Mesodermal cell (in vitro differentiated cells): ENCODE measurements at regions not wholly inside any gene's neighbourhood (a gene's known extent, or its start where the extent isn't known, plus 50 kb on each side); places are given as distances from the start of the nearest gene placed in this dataset.
"Not testable (repeated sequence)": the region's sequence is repeated elsewhere in the genome, so short reads cannot be mapped to it uniquely, and the experiment has no call there.

ENCODE experiments used
- H3K27ac ChIP-seq: 2 replicates; pipeline ENCODE4 v1.7.0; 2013; ENCODE audit warnings: mild to moderate bottlenecking, low read depth, low read length, moderate library complexity; ENCODE audit not compliant: severe bottlenecking
- H3K36me3 ChIP-seq: 2 replicates; pipeline ENCODE4 v1.7.1; 2013; ENCODE audit warnings: mild to moderate bottlenecking, low read length, moderate library complexity; ENCODE audit not compliant: control insufficient read depth, insufficient read depth
- H3K4me1 ChIP-seq: one replicate; pipeline ENCODE4 v1.7.1; 2013; ENCODE audit warnings: mild to moderate bottlenecking, low read length; ENCODE audit not compliant: insufficient read depth, control insufficient read depth, poor library complexity, severe bottlenecking
- H3K4me3 ChIP-seq: 2 replicates; pipeline ENCODE4 v1.7.0; 2013; ENCODE audit warnings: low read length, control low read depth, mild to moderate bottlenecking; ENCODE audit not compliant: insufficient read depth, poor library complexity, severe bottlenecking; ENCODE audit errors: extremely low read depth
- H3K9me3 ChIP-seq: 2 replicates; pipeline ENCODE4 v1.7.1; 2013; ENCODE audit warnings: mild to moderate bottlenecking, low read length, moderate library complexity; ENCODE audit not compliant: control insufficient read depth
- WGBS, 2 experiments: methylation state at CpG; one replicate each; pipeline ENCODE4 v1.1.5; 2013; ENCODE audit warnings: missing lambda C conversion rate in 2 of 2; ENCODE audit not compliant: insufficient coverage in 2 of 2; 5-methylcytosine and 5-hydroxymethylcytosine counted together

GRCh38 chr7:91421018-91421417 is 156.8 kb downstream of the FZD1 start:
- Histone ChIP-seq H3K36me3 (no peaks in the 10 kb centered on the region), H3K27ac (no peak overlapping the region), H3K9me3 (no peaks in the 10 kb centered on the region), H3K4me3 (no peak overlapping the region), H3K4me1 (no peaks in the 10 kb centered on the region)
- WGBS, 2 experiments: 66 to 72% methylated on average over 5 of the region's 7 CpGs

DNA sequence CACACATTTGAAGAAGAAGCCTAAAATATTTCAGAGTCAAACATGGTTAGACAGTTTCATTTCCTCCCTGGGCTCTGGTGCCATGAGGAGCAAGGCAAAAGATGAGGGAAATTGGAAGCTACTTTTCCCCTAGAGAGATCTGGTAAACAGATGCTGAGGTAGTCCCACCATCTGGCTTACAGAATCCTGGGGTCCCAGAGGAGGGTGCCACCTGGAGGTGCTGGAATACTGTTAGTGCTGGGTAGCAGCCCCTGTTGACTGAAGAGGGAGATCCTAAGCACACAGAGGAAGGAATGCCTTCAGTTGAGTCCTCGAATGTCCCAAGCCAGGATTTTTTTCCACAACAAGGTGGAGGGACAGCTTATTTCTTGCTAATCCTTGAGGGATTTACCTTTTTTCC is 160.1 kb downstream of the FZD1 start:
- Histone ChIP-seq H3K4me1 (no peaks in the 10 kb centered on the region), H3K4me3 (no peak overlapping the region), H3K36me3 (no peaks in the 10 kb centered on the region), H3K27ac (no peak overlapping the region), H3K9me3 (no peaks in the 10 kb centered on the region)
- WGBS, 2 experiments: 83% methylated on average over 1 of the region's 1 CpG; no CpG with 5 or more reads in 1 of the 2 experiments

- 92 to 93% methylated on average over 6 of the region's 6 CpGs for WGBS, 2 experiments
- no peaks in the 10 kb centered on the region for H3K36me3 ChIP-seq
- H3K27ac ChIP-seq: no peak overlapping the region
- no peaks in the 10 kb centered on the region for H3K9me3 ChIP-seq
- H3K4me3 ChIP-seq: no peak overlapping the region
- no peaks in the 10 kb centered on the region for H3K4me1 ChIP-seq
Measured at GRCh38 chr7:91425149-91425548, 160.9 kb downstream of the FZD1 start.

- Histone ChIP-seq H3K36me3 (no peaks in the 10 kb centered on the region), H3K27ac (no peak overlapping the region), H3K4me1 (no peaks in the 10 kb centered on the region), H3K4me3 (no peak overlapping the region), H3K9me3 (no peaks in the 10 kb centered on the region)
Measured at GRCh38 chr7:91427051-91427450, 162.8 kb downstream of the FZD1 start.

GRCh38 chr7:91431601-91432000 is 167.4 kb downstream of the FZD1 start:
- Histone ChIP-seq H3K36me3 (no peaks in the 10 kb centered on the region), H3K27ac (no peak overlapping the region), H3K4me1 (no peaks in the 10 kb centered on the region), H3K9me3 (no peaks in the 10 kb centered on the region), H3K4me3 (no peak overlapping the region)
- no CpG with 5 or more reads among the region's 1 CpG for WGBS, 2 experiments

- Histone ChIP-seq H3K4me3 (no peak overlapping the region), H3K36me3 (no peaks in the 10 kb centered on the region), H3K27ac (no peak overlapping the region), H3K4me1 (no peaks in the 10 kb centered on the region), H3K9me3 (no peaks in the 10 kb centered on the region)
- WGBS, 2 experiments: 76 to 93% methylated on average over 3 to 5 of the region's 6 CpGs
Measured at GRCh38 chr7:91434836-91435235, 170.6 kb downstream of the FZD1 start.

DNA sequence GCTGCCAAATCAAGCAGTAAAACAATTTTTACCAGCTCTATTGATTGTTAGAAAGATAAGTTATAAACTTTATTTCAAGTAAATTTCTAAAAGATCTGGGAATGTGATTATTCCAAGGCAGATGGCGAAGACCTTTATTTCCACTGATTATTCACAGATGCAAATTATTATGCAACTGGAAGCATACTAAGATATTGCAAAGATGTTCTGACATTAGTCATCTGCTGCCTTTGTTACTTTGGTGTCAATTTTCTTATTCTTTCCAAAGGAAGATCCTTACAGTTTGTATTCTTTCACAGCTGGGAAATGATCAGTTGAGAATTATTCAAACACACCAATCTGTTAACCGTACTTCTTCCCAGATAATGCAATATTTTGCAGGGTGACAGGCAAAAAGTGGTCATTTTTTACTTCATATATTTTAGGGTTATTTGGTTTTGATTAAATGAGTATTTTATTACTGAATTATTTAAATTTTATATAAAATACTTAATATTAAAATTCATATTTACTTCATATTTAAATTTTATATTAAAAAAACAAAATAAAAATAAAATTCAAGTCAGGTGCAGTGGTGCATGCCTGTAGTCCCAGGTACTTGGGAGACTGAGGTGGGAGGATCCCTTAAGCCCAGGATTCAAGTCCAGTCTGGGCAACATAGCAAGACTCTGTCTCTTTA is 171.3 kb downstream of the FZD1 start:
- WGBS, 2 experiments: no CpG with 5 or more reads among the region's 2 CpGs
- H3K4me1 ChIP-seq: no peaks in the 10 kb centered on the region
- H3K9me3 ChIP-seq: no peaks in the 10 kb centered on the region
- H3K4me3 ChIP-seq: no peak overlapping the region
- H3K36me3 ChIP-seq: no peaks in the 10 kb centered on the region
- H3K27ac ChIP-seq: no peak overlapping the region

GRCh38 chr7:91436655-91437054 is 172.4 kb downstream of the FZD1 start:
- no peak overlapping the region for H3K27ac ChIP-seq
- H3K36me3 ChIP-seq: no peaks in the 10 kb centered on the region
- WGBS, 2 experiments: 84% methylated on average over 4 of the region's 5 CpGs; no CpG with 5 or more reads in 1 of the 2 experiments
- H3K4me3 ChIP-seq: no peak overlapping the region
- H3K4me1 ChIP-seq: no peaks in the 10 kb centered on the region
- H3K9me3 ChIP-seq: no peaks in the 10 kb centered on the region

DNA sequence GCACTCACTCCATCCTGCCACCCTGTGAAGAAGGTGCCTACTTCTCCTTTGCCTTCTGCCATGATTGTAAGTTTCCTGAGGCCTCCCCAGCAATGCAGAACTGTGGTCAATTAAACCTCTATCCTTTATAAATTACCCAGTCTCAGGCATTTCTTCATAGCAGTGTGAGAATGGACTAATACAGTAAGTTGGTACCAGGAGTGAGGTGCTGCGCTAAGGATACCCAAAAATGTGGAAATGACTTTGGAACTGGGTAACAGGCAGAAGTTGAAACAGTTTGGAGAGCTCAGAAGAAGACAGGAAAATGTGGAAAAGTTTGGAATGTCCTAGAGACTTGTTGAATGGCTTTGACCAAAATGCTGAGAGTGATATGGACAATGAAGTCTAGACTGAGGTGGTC is 176.0 kb downstream of the FZD1 start:
- H3K4me3 ChIP-seq, H3K27ac ChIP-seq, H3K4me1 ChIP-seq, H3K9me3 ChIP-seq, H3K36me3 ChIP-seq: not testable (repeated sequence)
- 86 to 91% methylated on average over 1 of the region's 1 CpG for WGBS, 2 experiments

DNA sequence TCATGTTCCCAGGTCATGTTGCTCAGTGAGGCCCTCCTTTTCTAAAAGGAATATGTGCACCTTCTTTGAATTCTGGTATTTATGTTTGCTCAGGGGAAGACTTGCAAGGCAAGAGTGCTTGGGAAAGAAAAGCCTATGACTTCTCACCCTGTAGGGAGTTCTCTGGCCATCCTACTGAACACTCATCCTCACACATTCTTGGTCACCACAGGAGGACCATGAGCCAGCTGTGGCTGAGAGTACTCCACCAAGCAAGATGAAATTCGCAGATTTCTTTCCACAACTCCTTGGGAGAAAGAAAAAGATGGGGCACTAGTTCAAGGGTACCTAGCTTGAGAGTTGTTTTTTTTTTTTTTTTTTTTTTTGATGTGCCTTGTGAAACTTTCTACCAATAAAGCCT is 179.6 kb downstream of the FZD1 start:
- Histone ChIP-seq H3K9me3 (no peaks in the 10 kb centered on the region), H3K36me3 (no peaks in the 10 kb centered on the region), H3K4me1 (no peaks in the 10 kb centered on the region), H3K27ac (no peak overlapping the region), H3K4me3 (no peak overlapping the region)
- WGBS, 2 experiments: no CpG with 5 or more reads among the region's 1 CpG

DNA sequence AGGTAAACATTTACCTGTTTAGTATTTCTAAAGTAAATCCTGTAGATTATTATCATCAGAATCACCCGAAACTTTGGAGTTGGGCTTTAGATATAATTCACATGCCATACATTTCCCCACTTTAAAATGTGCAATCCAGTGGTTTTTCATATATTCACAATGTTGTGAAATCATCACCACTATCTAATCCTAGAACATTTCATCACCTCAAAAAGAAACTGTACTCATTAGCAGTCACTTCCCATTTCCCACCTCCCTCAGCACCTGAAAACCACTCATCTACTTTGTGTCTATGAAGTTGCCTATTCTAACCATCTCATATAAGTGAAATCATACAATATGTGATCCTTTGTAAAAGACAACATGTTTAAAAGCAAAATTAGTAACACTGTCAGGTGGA is 182.6 kb downstream of the FZD1 start:
- H3K27ac ChIP-seq: no peak overlapping the region
- no CpG with 5 or more reads among the region's 1 CpG for WGBS, 2 experiments

More for the DNA sequence above, 182.6 kb downstream of the FZD1 start:
- Histone ChIP-seq H3K9me3 (no peaks in the 10 kb centered on the region), H3K4me1 (no peaks in the 10 kb centered on the region), H3K36me3 (no peaks in the 10 kb centered on the region), H3K4me3 (no peak overlapping the region)
